Vagina (tissue), 2 donors: ENCODE measurements at regions not wholly inside any gene's neighbourhood (a gene's known extent, or its start where the extent isn't known, plus 50 kb on each side); places are given as distances from the start of the nearest gene placed in this dataset.

Experiments
- POLR2AphosphoS5 ChIP-seq, 2 donors: sonication (generic); formaldehyde crosslinking; IDR thresholded peaks; one replicate each; pipeline ENCODE4 v1.9.0; 2017; ENCODE audit warnings: antibody characterized with exemption in 2 of 2, mild to moderate bottlenecking in 2 of 2, low read depth in 1 of 2; ENCODE audit not compliant: insufficient read depth in 1 of 2
- TF ChIP-seq, protein P1 (sequence below), 3 experiments: fragments of 450-650 bp in 2 of 3; fragments of 200-600 bp in 1 of 3; sonication (generic) in 1 of 3; IDR thresholded peaks; one replicate each; pipeline ENCODE4 v1.5.1; 2017 to 2019; ENCODE audit warnings: antibody characterized with exemption in 3 of 3, mild to moderate bottlenecking in 2 of 3, moderate library complexity in 2 of 3

DNA sequence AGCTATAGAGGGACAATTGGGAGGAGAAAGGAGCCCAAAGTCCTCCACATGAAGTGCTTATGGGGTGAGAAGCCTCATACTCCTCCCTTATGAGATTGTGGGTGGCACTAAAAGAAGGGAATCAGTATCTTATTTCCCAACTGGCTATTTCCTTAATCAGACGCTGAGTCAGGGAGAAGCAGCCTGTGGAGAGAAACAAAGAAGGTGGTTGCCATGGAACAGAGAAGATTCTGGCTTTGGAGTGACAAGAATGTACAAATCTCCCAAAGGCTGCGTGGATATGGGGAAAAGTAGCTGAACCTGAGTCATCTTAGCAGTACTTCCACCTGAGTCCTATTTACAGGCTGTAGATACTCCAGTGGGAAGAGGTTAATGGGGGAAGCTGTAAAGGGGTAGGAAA lies 115.8 kb upstream of the CWC22 start:
- TF ChIP-seq, protein P1, sequence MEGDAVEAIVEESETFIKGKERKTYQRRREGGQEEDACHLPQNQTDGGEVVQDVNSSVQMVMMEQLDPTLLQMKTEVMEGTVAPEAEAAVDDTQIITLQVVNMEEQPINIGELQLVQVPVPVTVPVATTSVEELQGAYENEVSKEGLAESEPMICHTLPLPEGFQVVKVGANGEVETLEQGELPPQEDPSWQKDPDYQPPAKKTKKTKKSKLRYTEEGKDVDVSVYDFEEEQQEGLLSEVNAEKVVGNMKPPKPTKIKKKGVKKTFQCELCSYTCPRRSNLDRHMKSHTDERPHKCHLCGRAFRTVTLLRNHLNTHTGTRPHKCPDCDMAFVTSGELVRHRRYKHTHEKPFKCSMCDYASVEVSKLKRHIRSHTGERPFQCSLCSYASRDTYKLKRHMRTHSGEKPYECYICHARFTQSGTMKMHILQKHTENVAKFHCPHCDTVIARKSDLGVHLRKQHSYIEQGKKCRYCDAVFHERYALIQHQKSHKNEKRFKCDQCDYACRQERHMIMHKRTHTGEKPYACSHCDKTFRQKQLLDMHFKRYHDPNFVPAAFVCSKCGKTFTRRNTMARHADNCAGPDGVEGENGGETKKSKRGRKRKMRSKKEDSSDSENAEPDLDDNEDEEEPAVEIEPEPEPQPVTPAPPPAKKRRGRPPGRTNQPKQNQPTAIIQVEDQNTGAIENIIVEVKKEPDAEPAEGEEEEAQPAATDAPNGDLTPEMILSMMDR (IDR thresholded peaks at IDR 0.05), result no peak
- TF ChIP-seq POLR2AphosphoS5 (IDR thresholded peaks at IDR 0.05; ENCODE audit: insufficient read depth in 1 of 2, low read depth in 1 of 2), result no peak
